Psoas muscle (tissue), 7 donors: ENCODE measurements at regions not wholly inside any gene's neighbourhood (a gene's known extent, or its start where the extent isn't known, plus 50 kb on each side); places are given as distances from the start of the nearest gene placed in this dataset.
"Not testable (repeated sequence)": the region's sequence is repeated elsewhere in the genome, so short reads cannot be mapped to it uniquely, and the experiment has no call there.

Experiments
- ATAC-seq, 4 donors: fragments of 200-7000 bp; cut with Tn5 transposase; one replicate each; pipeline ENCODE4 v1.9.1; 2020; ENCODE audit warnings: moderate library complexity in 3 of 4, mild to moderate bottlenecking in 2 of 4
- DNase-seq, 2 donors: peaks; one replicate each; pipeline ENCODE4 v3.0.0-alpha.2; 2020
- H3K27ac ChIP-seq: fragments of 200-600 bp; one replicate; pipeline ENCODE4 v1.8.0; 2022
- H3K27me3 ChIP-seq, 3 donors: fragments of 200-600 bp in 1 of 3; one replicate each; pipeline versions ENCODE4 v1.6.1 to v1.8.0; 2013 to 2022; ENCODE audit warnings: low read length in 2 of 3, mild to moderate bottlenecking in 2 of 3, moderate library complexity in 1 of 3; ENCODE audit not compliant: insufficient read depth in 3 of 3
- H3K36me3 ChIP-seq, 2 donors: fragments of 200-600 bp in 1 of 2; one replicate each; pipeline versions ENCODE4 v1.6.1 to v1.8.0; 2013 to 2022; ENCODE audit warnings: low read depth in 1 of 2, mild to moderate bottlenecking in 1 of 2, moderate library complexity in 1 of 2; ENCODE audit not compliant: insufficient read depth in 1 of 2
- H3K4me1 ChIP-seq: fragments of 200-600 bp; one replicate; pipeline ENCODE4 v1.8.0; 2022
- H3K4me3 ChIP-seq: fragments of 200-600 bp; one replicate; pipeline ENCODE4 v1.8.0; 2022; ENCODE audit warnings: mild to moderate bottlenecking
- H3K9me3 ChIP-seq: fragments of 200-600 bp; one replicate; pipeline ENCODE4 v1.8.0; 2022
- CTCF ChIP-seq: fragments of 200-600 bp; IDR thresholded peaks from one replicate; pipeline ENCODE4 v1.8.0; 2022; ENCODE audit warnings: antibody characterized with exemption
- WGBS, 3 donors: extraction: QIAGEN DNeasy Blood & Tissue Kit; methylation state at CpG; one replicate each; pipeline versions ENCODE4 v1.1.6 to v1.1.7; 2013; 5-methylcytosine and 5-hydroxymethylcytosine counted together
- intact Hi-C, 2 donors: fragments of 100-400 bp; cut with DNase I; formaldehyde crosslinking; loops; one replicate each; pipeline versions ENCODE4 v1.11.0 to v1.14.2; 2022
- donor health status: healthy with polysubstance abuse.
- donor health status: DM: no; HTN: no; CAD: no; lungs with moderate emphysema.
- donor health status: Bipolar disorder and iron deficiency.
- donor health status: healthy.
- donor health status: DM: yes; HTN: yes; CAD: no.
- donor health status: DM: no; HTN: no; CAD: no.
- donor health status: DM: yes; HTN: yes; CAD: no.

GRCh38 chr7:98779800-98780587 is 89.8 kb downstream of the TMEM130 start:
- TF ChIP-seq CTCF: no peak
- 69 to 73% (median 72%) methylated on average over 22 of the region's 22 CpGs for WGBS, 3 donors

GRCh38 chr7:98784216-98784785 is 85.5 kb downstream of the TMEM130 start:
- intact Hi-C loops: no loop called here
- H3K36me3 ChIP-seq: no peaks in the 10 kb centered on the region
- H3K9me3 ChIP-seq: no peaks in the 10 kb centered on the region
- DNase-seq (no peak), ATAC-seq (no peak)
- 74 to 86% (median 81%) methylated on average over 11 of the region's 11 CpGs for WGBS, 3 donors
- no peak overlapping the region for H3K27ac ChIP-seq
- TF ChIP-seq CTCF: no peak
- no peak overlapping the region for H3K4me3 ChIP-seq
- peaks cover 0 to 6% (median 0%) of the 10 kb centered on the region in 3 donors for H3K27me3 ChIP-seq
- no peaks in the 10 kb centered on the region for H3K4me1 ChIP-seq

More at GRCh38 chr7:98779800-98780587, 89.8 kb downstream of the TMEM130 start:
- Histone ChIP-seq H3K4me1 (no peaks in the 10 kb centered on the region), H3K27me3 (no peaks in the 10 kb centered on the region), H3K9me3 (no peaks in the 10 kb centered on the region), H3K36me3 (no peaks in the 10 kb centered on the region), H3K27ac (no peak overlapping the region), H3K4me3 (no peak overlapping the region)
- ATAC-seq (no peak), DNase-seq (no peak)
- intact Hi-C loops: no loop called here

- Histone ChIP-seq H3K4me3 (no peak overlapping the region), H3K9me3 (no peaks in the 10 kb centered on the region), H3K36me3 (no peaks in the 10 kb centered on the region), H3K4me1 (no peaks in the 10 kb centered on the region), H3K27me3 (peaks cover 0 to 6% (median 0%) of the 10 kb centered on the region in 3 donors), H3K27ac (no peak overlapping the region)
- no peak for DNase-seq
- 51 to 58% (median 57%) methylated on average over 14 of the region's 14 CpGs for WGBS, 3 donors
- intact Hi-C loops: no loop called here
- TF ChIP-seq CTCF: no peak
- no peak for ATAC-seq
Measured at GRCh38 chr7:98785929-98786571, 83.8 kb downstream of the TMEM130 start.

- Histone ChIP-seq H3K27ac (no peak overlapping the region), H3K9me3 (no peaks in the 10 kb centered on the region), H3K36me3 (no peaks in the 10 kb centered on the region), H3K4me1 (no peaks in the 10 kb centered on the region), H3K27me3 (peaks cover 0 to 6% (median 0%) of the 10 kb centered on the region in 3 donors), H3K4me3 (no peak overlapping the region)
- TF ChIP-seq CTCF: no peak
- intact Hi-C loops: no loop called here
- ATAC-seq (peak in 2 of 4 donors; percentile 30 to 46), DNase-seq (peak in 1 of 2 donors; percentile 23)
- 16 to 29% (median 18%) methylated on average over 3 of the region's 3 CpGs for WGBS, 3 donors
Measured at GRCh38 chr7:98788966-98789365, 80.8 kb downstream of the TMEM130 start.

GRCh38 chr7:98794453-98794852 is 75.4 kb downstream of the TMEM130 start:
- H3K9me3 ChIP-seq, H3K27me3 ChIP-seq, H3K36me3 ChIP-seq, intact Hi-C loops, H3K27ac ChIP-seq, H3K4me3 ChIP-seq, ATAC-seq, H3K4me1 ChIP-seq, DNase-seq: not testable (repeated sequence)
- WGBS, 3 donors: 70 to 74% (median 73%) methylated on average over 4 of the region's 4 CpGs
